ENCODE measurements at regions not wholly inside any gene's neighbourhood (a gene's known extent, or its start where the extent isn't known, plus 50 kb on each side); places are given as distances from the start of the nearest gene placed in this dataset.

DNA sequence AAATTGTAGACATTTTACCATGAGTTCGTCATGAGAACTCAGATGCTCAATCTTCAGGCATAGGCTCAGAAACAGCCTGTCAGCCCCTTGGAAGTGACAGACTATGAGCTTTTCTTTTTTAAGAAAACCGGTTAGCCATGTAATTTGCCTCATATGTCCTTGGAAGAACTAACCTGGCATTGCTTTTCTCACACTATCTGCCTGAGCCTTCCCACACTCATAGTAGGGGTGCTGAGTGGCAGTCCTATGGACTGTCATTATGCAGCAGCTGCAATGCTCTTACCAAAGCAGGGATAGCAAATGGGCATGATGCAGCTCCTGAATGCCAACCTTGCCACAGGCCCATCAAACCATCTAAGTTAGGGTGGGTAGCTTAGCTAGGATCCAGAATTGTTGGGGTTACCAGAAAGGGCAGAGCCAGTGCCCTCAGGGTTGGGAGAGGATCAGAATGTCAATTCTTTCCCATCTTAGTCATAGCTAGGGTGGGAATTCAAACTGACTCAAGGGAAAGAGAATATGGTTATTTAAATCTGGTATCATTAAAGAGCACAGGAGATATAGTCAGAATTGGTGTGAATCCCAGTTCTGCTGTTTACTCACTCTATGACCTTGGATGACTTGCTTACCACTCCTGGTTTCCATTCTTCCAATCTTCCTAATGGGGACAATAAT, 230.6 kb upstream of the CPEB2 start:
- H3K27ac Mint-ChIP-seq (ENCODE audit: unreplicated experiment), result no peak overlapping the region
- H3K36me3 Mint-ChIP-seq (ENCODE audit: low read depth, unreplicated experiment), result no peaks in the 10 kb centered on the region
- DNase-seq (ENCODE audit: low spot score), result no peak
- no peaks in the 10 kb centered on the region for H3K9me3 Mint-ChIP-seq (ENCODE audit: unreplicated experiment)
- H3K27me3 Mint-ChIP-seq (ENCODE audit: unreplicated experiment), result peaks cover 2% of the 10 kb centered on the region
- H3K4me1 Mint-ChIP-seq (ENCODE audit: unreplicated experiment), result no peaks in the 10 kb centered on the region
- TF ChIP-seq, protein P1, sequence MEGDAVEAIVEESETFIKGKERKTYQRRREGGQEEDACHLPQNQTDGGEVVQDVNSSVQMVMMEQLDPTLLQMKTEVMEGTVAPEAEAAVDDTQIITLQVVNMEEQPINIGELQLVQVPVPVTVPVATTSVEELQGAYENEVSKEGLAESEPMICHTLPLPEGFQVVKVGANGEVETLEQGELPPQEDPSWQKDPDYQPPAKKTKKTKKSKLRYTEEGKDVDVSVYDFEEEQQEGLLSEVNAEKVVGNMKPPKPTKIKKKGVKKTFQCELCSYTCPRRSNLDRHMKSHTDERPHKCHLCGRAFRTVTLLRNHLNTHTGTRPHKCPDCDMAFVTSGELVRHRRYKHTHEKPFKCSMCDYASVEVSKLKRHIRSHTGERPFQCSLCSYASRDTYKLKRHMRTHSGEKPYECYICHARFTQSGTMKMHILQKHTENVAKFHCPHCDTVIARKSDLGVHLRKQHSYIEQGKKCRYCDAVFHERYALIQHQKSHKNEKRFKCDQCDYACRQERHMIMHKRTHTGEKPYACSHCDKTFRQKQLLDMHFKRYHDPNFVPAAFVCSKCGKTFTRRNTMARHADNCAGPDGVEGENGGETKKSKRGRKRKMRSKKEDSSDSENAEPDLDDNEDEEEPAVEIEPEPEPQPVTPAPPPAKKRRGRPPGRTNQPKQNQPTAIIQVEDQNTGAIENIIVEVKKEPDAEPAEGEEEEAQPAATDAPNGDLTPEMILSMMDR (IDR thresholded peaks at IDR 0.05; ENCODE audit: unreplicated experiment), result no peak
- H3K4me3 Mint-ChIP-seq (ENCODE audit: unreplicated experiment), result no peak overlapping the region

DNA sequence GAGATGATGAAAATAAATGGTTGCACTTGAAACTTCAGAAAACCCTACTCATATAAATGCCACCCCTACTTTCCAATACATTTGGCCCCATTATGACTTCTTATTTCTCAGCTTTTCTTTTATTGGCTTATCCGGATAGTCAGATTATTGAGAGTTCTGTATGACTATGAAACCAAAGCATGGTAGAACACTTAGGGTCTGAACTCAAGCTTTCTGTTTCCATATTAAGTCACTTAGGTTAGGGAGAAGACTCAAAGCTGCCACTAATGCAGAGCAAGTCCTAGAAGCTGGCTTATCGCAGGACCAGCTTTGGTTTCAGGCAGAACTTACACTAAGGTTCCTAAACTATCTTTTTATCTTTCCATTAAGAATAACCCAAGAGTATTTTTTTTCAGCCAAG, 229.9 kb upstream of the CPEB2 start:
- H3K4me3 Mint-ChIP-seq (ENCODE audit: unreplicated experiment), result no peak overlapping the region
- H3K27me3 Mint-ChIP-seq (ENCODE audit: unreplicated experiment), result peaks cover 2% of the 10 kb centered on the region
- no peaks in the 10 kb centered on the region for H3K4me1 Mint-ChIP-seq (ENCODE audit: unreplicated experiment)
- no peaks in the 10 kb centered on the region for H3K36me3 Mint-ChIP-seq (ENCODE audit: low read depth, unreplicated experiment)
- H3K9me3 Mint-ChIP-seq (ENCODE audit: unreplicated experiment), result no peaks in the 10 kb centered on the region
- DNase-seq (ENCODE audit: low spot score), result no peak
- H3K27ac Mint-ChIP-seq (ENCODE audit: unreplicated experiment), result no peak overlapping the region
- TF ChIP-seq, protein P1 (IDR thresholded peaks at IDR 0.05; ENCODE audit: unreplicated experiment), result no peak

DNA sequence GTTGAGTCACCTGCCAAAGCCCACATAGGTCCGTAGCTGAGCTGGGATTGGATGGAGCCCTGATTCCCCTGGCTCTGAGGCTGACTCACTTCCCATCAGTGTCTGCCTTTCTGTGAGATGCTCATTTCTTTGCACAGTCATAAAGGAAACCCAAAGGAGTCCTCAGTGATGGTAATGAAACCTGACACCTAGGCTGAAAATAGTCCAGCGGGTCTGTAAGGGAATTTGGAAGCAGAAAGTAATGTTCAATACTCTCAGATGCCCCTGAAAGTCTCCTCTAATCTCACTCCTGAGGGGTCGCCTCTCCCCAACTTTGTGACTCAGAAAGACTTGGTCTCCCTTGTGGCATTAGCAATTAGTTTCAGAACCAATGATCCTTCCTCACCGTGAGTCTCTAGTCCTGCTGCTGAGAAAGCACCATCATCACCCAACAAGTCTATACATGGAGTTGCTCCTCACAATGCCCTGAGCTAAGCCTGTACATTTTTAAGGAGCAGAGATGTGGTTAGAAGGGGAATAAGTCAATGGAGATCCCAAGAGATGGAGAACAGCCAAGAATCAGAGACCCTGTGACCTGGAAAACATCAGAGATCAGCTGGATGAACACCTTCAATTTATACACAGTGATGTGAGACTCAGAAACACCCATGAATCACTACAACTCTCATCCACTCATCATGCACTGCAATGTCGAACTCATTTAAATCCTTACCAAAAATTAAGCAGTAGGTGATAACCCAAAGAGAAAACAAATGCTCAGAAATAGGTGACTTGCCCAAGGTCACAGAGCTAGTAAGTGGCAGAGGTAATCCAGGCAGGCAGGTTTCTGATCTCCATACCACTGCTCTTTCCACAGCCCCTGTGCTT, 219.0 kb upstream of the CPEB2 start:
- Mint-ChIP-seq H3K4me1 (ENCODE audit: unreplicated experiment) (no peaks in the 10 kb centered on the region), H3K36me3 (ENCODE audit: low read depth, unreplicated experiment) (no peaks in the 10 kb centered on the region), H3K9me3 (ENCODE audit: unreplicated experiment) (no peaks in the 10 kb centered on the region), H3K4me3 (ENCODE audit: unreplicated experiment) (no peak overlapping the region), H3K27ac (ENCODE audit: unreplicated experiment) (no peak overlapping the region), H3K27me3 (ENCODE audit: unreplicated experiment) (peaks cover 6% of the 10 kb centered on the region)
- DNase-seq (ENCODE audit: low spot score), result no peak
- TF ChIP-seq, protein P1 (IDR thresholded peaks at IDR 0.05; ENCODE audit: unreplicated experiment), result no peak

DNA sequence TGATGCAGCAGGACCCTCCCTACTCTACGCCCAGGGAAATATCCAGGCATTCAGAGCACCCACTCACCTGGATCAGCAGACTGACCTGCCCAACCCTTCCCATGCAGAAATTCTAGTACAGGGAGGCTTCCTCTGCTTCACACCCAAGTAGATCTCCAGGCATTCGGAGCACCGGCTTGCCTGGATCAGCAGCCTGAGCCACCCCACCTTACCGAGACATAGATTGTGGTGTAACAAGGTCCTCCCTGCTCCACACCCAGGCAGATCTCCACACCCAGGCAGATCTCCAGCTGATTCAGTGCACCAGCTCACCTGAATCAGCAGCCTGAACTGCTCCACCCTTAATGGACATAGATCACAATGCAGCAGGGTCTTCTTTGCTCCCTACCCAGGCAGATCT, 215.1 kb upstream of the CPEB2 start:
- H3K27ac Mint-ChIP-seq (ENCODE audit: unreplicated experiment), result no peak overlapping the region
- no peak overlapping the region for H3K4me3 Mint-ChIP-seq (ENCODE audit: unreplicated experiment)
- DNase-seq (ENCODE audit: low spot score), result no peak
- H3K27me3 Mint-ChIP-seq (ENCODE audit: unreplicated experiment), result peaks cover 3% of the 10 kb centered on the region
- TF ChIP-seq, protein P1 (IDR thresholded peaks at IDR 0.05; ENCODE audit: unreplicated experiment), result no peak
- H3K36me3 Mint-ChIP-seq (ENCODE audit: low read depth, unreplicated experiment), result no peaks in the 10 kb centered on the region
- H3K9me3 Mint-ChIP-seq (ENCODE audit: unreplicated experiment), result no peaks in the 10 kb centered on the region
- no peaks in the 10 kb centered on the region for H3K4me1 Mint-ChIP-seq (ENCODE audit: unreplicated experiment)

DNA sequence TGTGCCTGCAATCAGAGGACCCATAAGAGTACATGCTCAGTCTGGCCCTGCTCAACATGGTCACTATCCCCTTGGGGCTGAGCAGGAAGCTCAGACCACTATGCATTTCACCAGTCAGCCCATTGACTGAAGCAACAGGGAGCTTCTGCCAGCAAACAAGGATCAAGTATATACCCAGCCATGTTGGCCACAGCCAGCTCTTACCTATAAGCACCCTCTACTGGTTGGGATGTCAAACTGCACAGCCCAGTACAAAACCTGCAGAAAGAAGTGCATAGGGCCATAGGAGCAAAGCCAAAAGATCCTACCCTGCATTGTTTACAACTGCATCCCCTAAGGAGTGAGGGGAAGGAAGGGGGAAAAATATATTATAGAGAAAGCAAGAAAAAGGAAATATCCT, 214.4 kb upstream of the CPEB2 start:
- no peak overlapping the region for H3K27ac Mint-ChIP-seq (ENCODE audit: unreplicated experiment)
- no peaks in the 10 kb centered on the region for H3K4me1 Mint-ChIP-seq (ENCODE audit: unreplicated experiment)
- H3K27me3 Mint-ChIP-seq (ENCODE audit: unreplicated experiment), result peaks cover 3% of the 10 kb centered on the region
- no peaks in the 10 kb centered on the region for H3K36me3 Mint-ChIP-seq (ENCODE audit: low read depth, unreplicated experiment)
- no peaks in the 10 kb centered on the region for H3K9me3 Mint-ChIP-seq (ENCODE audit: unreplicated experiment)
- no peak overlapping the region for H3K4me3 Mint-ChIP-seq (ENCODE audit: unreplicated experiment)
- TF ChIP-seq, protein P1 (IDR thresholded peaks at IDR 0.05; ENCODE audit: unreplicated experiment), result peak; percentile 38
- no peak for DNase-seq (ENCODE audit: low spot score)
